Left lung (tissue), 4 donors: ENCODE measurements at regions not wholly inside any gene's neighbourhood (a gene's known extent, or its start where the extent isn't known, plus 50 kb on each side); places are given as distances from the start of the nearest gene placed in this dataset.
A peak's percentile ranks its signal among the peaks of the same experiment; 100 is the strongest.

ENCODE experiments used
- ATAC-seq: fragments of 200-7000 bp; cut with Tn5 transposase; one replicate; pipeline ENCODE4 v1.9.1; 2020; ENCODE audit warnings: moderate library complexity
- DNase-seq, 4 donors: peaks; one replicate each; pipeline ENCODE4 v3.0.0-alpha.2; 2013 to 2020
- H3K27ac ChIP-seq, 2 donors: fragments of 200-600 bp; sonication (generic) in 1 of 2; one replicate each; pipeline versions ENCODE4 v1.5.0 to v1.8.0; 2020 to 2021
- H3K27me3 ChIP-seq, 2 donors: fragments of 200-600 bp; sonication (generic) in 1 of 2; one replicate each; pipeline versions ENCODE4 v1.5.0 to v1.8.0; 2020 to 2021
- H3K36me3 ChIP-seq, 2 donors: fragments of 200-600 bp; sonication (generic) in 1 of 2; one replicate each; pipeline versions ENCODE4 v1.5.0 to v1.8.0; 2020 to 2021
- H3K4me1 ChIP-seq, 2 donors: fragments of 200-600 bp; one replicate each; pipeline ENCODE4 v1.8.0; 2021
- H3K4me3 ChIP-seq, 2 donors: fragments of 200-600 bp; sonication (generic) in 1 of 2; one replicate each; pipeline versions ENCODE4 v1.5.0 to v1.8.0; 2020 to 2021; ENCODE audit warnings: mild to moderate bottlenecking in 1 of 2
- H3K9me3 ChIP-seq, 2 donors: fragments of 200-600 bp; sonication (generic) in 1 of 2; one replicate each; pipeline versions ENCODE4 v1.5.0 to v1.8.0; 2020 to 2021
- CTCF ChIP-seq, 2 donors: fragments of 200-600 bp; sonication (generic) in 1 of 2; IDR thresholded peaks; one replicate each; pipeline versions ENCODE4 v1.5.0 to v1.8.0; 2021; ENCODE audit warnings: antibody characterized with exemption in 2 of 2
- intact Hi-C, 2 donors: fragments of 100-400 bp; cut with DNase I; formaldehyde crosslinking; loops; one replicate each; pipeline versions ENCODE4 v1.11.2 to v1.14.2; 2022
- donor health status: DM: no; HTN: yes; CAD: no.
- donor health status: DM: no; HTN: no; CAD: no.

GRCh38 chr5:44697025-44697424, 111.7 kb upstream of the MRPS30 start:
- intact Hi-C loops: no loop called here
- no peaks in the 10 kb centered on the region for H3K27me3 ChIP-seq
- H3K9me3 ChIP-seq: peaks cover 0 to 11% of the 10 kb centered on the region in 2 donors
- no peak for TF ChIP-seq CTCF (IDR thresholded peaks at IDR 0.05)
- H3K27ac ChIP-seq: no peak overlapping the region
- no peaks in the 10 kb centered on the region for H3K36me3 ChIP-seq
- H3K4me1 ChIP-seq: no peaks in the 10 kb centered on the region
- ATAC-seq (no peak), DNase-seq (no peak)
- no peak overlapping the region for H3K4me3 ChIP-seq

GRCh38 chr5:44695259-44695658, 113.5 kb upstream of the MRPS30 start:
- intact Hi-C loops: no loop called here
- Histone ChIP-seq H3K4me1 (no peaks in the 10 kb centered on the region), H3K27me3 (no peaks in the 10 kb centered on the region), H3K4me3 (no peak overlapping the region), H3K36me3 (no peaks in the 10 kb centered on the region), H3K27ac (no peak overlapping the region), H3K9me3 (peaks cover 0 to 11% of the 10 kb centered on the region in 2 donors)
- TF ChIP-seq CTCF (IDR thresholded peaks at IDR 0.05): no peak
- ATAC-seq (no peak), DNase-seq (no peak)

GRCh38 chr5:44691802-44692201, 116.9 kb upstream of the MRPS30 start:
- intact Hi-C loops: no loop called here
- H3K36me3 ChIP-seq: no peaks in the 10 kb centered on the region
- H3K4me3 ChIP-seq: no peak overlapping the region
- H3K27me3 ChIP-seq: no peaks in the 10 kb centered on the region
- peak in 1 of 4 donors; percentile 19 for DNase-seq
- TF ChIP-seq CTCF (IDR thresholded peaks at IDR 0.05): no peak
- no peak for ATAC-seq
- peaks cover 0 to 12% of the 10 kb centered on the region in 2 donors for H3K9me3 ChIP-seq
- H3K27ac ChIP-seq: no peak overlapping the region
- H3K4me1 ChIP-seq: no peaks in the 10 kb centered on the region

GRCh38 chr5:44681906-44682305, 126.8 kb upstream of the MRPS30 start:
- intact Hi-C loops: no loop called here
- no peak overlapping the region for H3K27ac ChIP-seq
- no peak overlapping the region for H3K4me3 ChIP-seq
- DNase-seq (no peak), ATAC-seq (no peak)
- TF ChIP-seq CTCF (IDR thresholded peaks at IDR 0.05): no peak
- H3K4me1 ChIP-seq: no peaks in the 10 kb centered on the region
- H3K27me3 ChIP-seq: no peaks in the 10 kb centered on the region
- no peaks in the 10 kb centered on the region for H3K36me3 ChIP-seq
- H3K9me3 ChIP-seq: no peaks in the 10 kb centered on the region

DNA sequence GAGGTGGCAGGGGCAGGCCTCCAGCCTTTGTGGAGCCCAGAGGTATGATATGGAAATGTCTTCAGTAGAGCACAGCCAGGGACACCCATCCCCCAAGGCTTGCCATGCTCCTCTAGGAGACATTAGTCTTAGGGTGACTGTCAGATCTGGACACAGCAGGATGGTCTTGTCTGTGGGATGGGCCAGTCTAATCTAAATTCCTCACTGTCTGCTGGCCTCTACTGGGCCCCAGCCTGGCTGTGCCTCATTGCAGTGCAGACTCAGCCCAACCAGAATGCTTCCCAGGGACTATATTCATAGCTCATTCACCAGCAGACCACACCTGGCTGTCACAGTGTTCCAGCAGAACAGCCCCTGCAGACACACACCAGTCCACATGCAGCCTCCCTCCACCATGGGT, 129.5 kb upstream of the MRPS30 start:
- ATAC-seq (no peak), DNase-seq (no peak)
- no peak overlapping the region for H3K27ac ChIP-seq
- no peak overlapping the region for H3K4me3 ChIP-seq
- no peak for TF ChIP-seq CTCF (IDR thresholded peaks at IDR 0.05)
- no peaks in the 10 kb centered on the region for H3K4me1 ChIP-seq
- no peaks in the 10 kb centered on the region for H3K27me3 ChIP-seq
- peaks cover 0 to 1% of the 10 kb centered on the region in 2 donors for H3K9me3 ChIP-seq
- no peaks in the 10 kb centered on the region for H3K36me3 ChIP-seq
- intact Hi-C loops: no loop called here
